IMR-90 (cell line): ENCODE measurements at regions not wholly inside any gene's neighbourhood (a gene's known extent, or its start where the extent isn't known, plus 50 kb on each side); places are given as distances from the start of the nearest gene placed in this dataset.
A peak's percentile ranks its signal among the peaks of the same experiment; 100 is the strongest.

Experiments used
- ATAC-seq: fragments of 200-7000 bp; cut with Tn5 transposase; 2 replicates; pipeline ENCODE4 v1.9.1; 2020; ENCODE audit warnings: low read depth, mild to moderate bottlenecking, moderate library complexity
- BruUV-seq: library from RNA; stranded (reverse); fragments of 400-500 nt; replicated peaks from 2 replicates; lab custom pipeline; 2021; lab: Mats Ljungman, UMichigan
- CTCF ChIA-PET: fragments of 300-600 bp; formaldehyde crosslinking; extraction: SDS; loops from one replicate; lab custom pipeline; 2021; ENCODE audit warnings: antibody characterized with exemption; lab: Yijun Ruan, JAX
- POLR2A ChIA-PET: fragments of 300-600 bp; sonication (Branson Sonifier 250); formaldehyde crosslinking; loops from one replicate; lab custom pipeline; 2022; ENCODE audit warnings: antibody characterized with exemption; ENCODE audit not compliant: unreplicated experiment; lab: Charles Lee
- DNase-seq: peaks from one replicate; pipeline ENCODE4 v3.0.0; 2013
- H2AFZ ChIP-seq: replicated peaks from 2 replicates; pipeline ENCODE3; 2013; ENCODE audit warnings: low read length, mild to moderate bottlenecking; ENCODE audit not compliant: poor library complexity
- H2AK5ac ChIP-seq: 2 replicates; pipeline ENCODE4 v1.6.1; 2013; ENCODE audit warnings: low read depth, low read length, inconsistent platforms
- H2AK9ac ChIP-seq: replicated peaks from 2 replicates; pipeline ENCODE3; 2013; ENCODE audit warnings: mild to moderate bottlenecking, low read depth, low read length, moderate library complexity; ENCODE audit not compliant: poor library complexity
- H2BK120ac ChIP-seq: 2 replicates; pipeline ENCODE4 v1.6.1; 2013; ENCODE audit warnings: low read depth, low read length, inconsistent platforms
- H2BK15ac ChIP-seq: 3 replicates; pipeline ENCODE4 v1.6.1; 2013; ENCODE audit warnings: low read depth, low read length, inconsistent platforms
- H2BK20ac ChIP-seq: 2 replicates; pipeline ENCODE4 v1.6.1; 2013; ENCODE audit warnings: low read depth, mild to moderate bottlenecking, inconsistent platforms, low read length, moderate library complexity
- H2BK5ac ChIP-seq: 2 replicates; pipeline ENCODE4 v1.6.1; 2013; ENCODE audit warnings: mild to moderate bottlenecking, low read depth, low read length, inconsistent platforms; ENCODE audit not compliant: poor library complexity, severe bottlenecking
- H3K14ac ChIP-seq: replicated peaks from 2 replicates; pipeline ENCODE4 v1.6.1; 2013; ENCODE audit warnings: low read depth, low read length, inconsistent platforms
- H3K18ac ChIP-seq: 2 replicates; pipeline ENCODE4 v1.6.1; 2013; ENCODE audit warnings: low read depth, low read length, control low read depth
- H3K23ac ChIP-seq: 2 replicates; pipeline ENCODE4 v1.6.1; 2013; ENCODE audit warnings: low read depth, low read length, inconsistent platforms
- H3K27ac ChIP-seq: 2 replicates; pipeline ENCODE4 v1.5.1; 2013; ENCODE audit warnings: mild to moderate bottlenecking, control low read depth, low read length; ENCODE audit not compliant: insufficient read depth
- H3K27me3 ChIP-seq: 2 replicates; pipeline ENCODE4 v1.6.1; 2013; ENCODE audit warnings: low read length; ENCODE audit not compliant: control insufficient read depth, insufficient read depth
- H3K36me3 ChIP-seq: 2 replicates; pipeline ENCODE4 v1.6.1; 2013; ENCODE audit warnings: low read length, mixed read lengths; ENCODE audit not compliant: control insufficient read depth, insufficient read depth
- H3K4ac ChIP-seq: 2 replicates; pipeline ENCODE4 v1.6.1; 2013; ENCODE audit warnings: low read depth, low read length, inconsistent platforms
- H3K4me1 ChIP-seq: 2 replicates; pipeline ENCODE4 v1.6.1; 2013; ENCODE audit warnings: low read length, mixed read lengths; ENCODE audit not compliant: control insufficient read depth, insufficient read depth
- H3K4me2 ChIP-seq: 2 replicates; pipeline ENCODE4 v1.6.1; 2013; ENCODE audit warnings: low read depth, mild to moderate bottlenecking, control low read depth, low read length, moderate library complexity
- H3K4me3 ChIP-seq: 2 replicates; pipeline ENCODE4 v1.5.1; 2013; ENCODE audit warnings: low read depth, mild to moderate bottlenecking, control low read depth, low read length, moderate library complexity; ENCODE audit not compliant: insufficient read depth
- H3K56ac ChIP-seq: 2 replicates; pipeline ENCODE4 v1.6.1; 2013; ENCODE audit warnings: low read length, inconsistent platforms; ENCODE audit not compliant: insufficient read depth; ENCODE audit errors: extremely low read depth
- H3K79me1 ChIP-seq, 2 experiments: 2 replicates each; pipeline ENCODE4 v1.6.1; 2013; ENCODE audit warnings: low read length in 2 of 2, inconsistent platforms in 1 of 2, low read depth in 1 of 2
- H3K9ac ChIP-seq: 2 replicates; pipeline ENCODE4 v1.6.1; 2013; ENCODE audit warnings: low read depth, low read length, control low read depth
- H3K9me1 ChIP-seq: 2 replicates; pipeline ENCODE4 v1.6.1; 2013; ENCODE audit warnings: low read length, inconsistent platforms; ENCODE audit not compliant: insufficient read depth
- H3K9me3 ChIP-seq: 2 replicates; pipeline ENCODE4 v1.6.1; 2013; ENCODE audit warnings: low read length; ENCODE audit not compliant: control insufficient read depth, insufficient read depth
- H4K20me1 ChIP-seq: 2 replicates; pipeline ENCODE4 v1.6.1; 2013; ENCODE audit warnings: low read length, inconsistent platforms; ENCODE audit not compliant: insufficient read depth
- H4K5ac ChIP-seq: 2 replicates; pipeline ENCODE4 v1.6.1; 2013; ENCODE audit warnings: mild to moderate bottlenecking, low read depth, low read length, control low read depth
- H4K8ac ChIP-seq, 2 experiments: 2 replicates each; pipeline ENCODE4 v1.6.1; 2013; ENCODE audit warnings: low read depth in 2 of 2, low read length in 2 of 2, control low read depth in 1 of 2, inconsistent platforms in 1 of 2
- H4K91ac ChIP-seq: 2 replicates; pipeline ENCODE4 v1.6.1; 2013; ENCODE audit warnings: low read depth, low read length, inconsistent platforms; ENCODE audit not compliant: insufficient read depth
- BHLHE40 ChIP-seq: fragments of 150-350 bp; IDR thresholded peaks from 2 replicates; pipeline ENCODE4 v1.6.1; 2016; ENCODE audit warnings: mild to moderate bottlenecking, low read depth, low read length
- CEBPB ChIP-seq: IDR thresholded peaks from 2 replicates; pipeline ENCODE4 v1.6.1; 2012; ENCODE audit warnings: low read depth, low read length, improper control_type of control experiment
- CHD1 ChIP-seq: IDR thresholded peaks from 2 replicates; pipeline ENCODE4 v1.6.1; 2012; ENCODE audit warnings: low read depth, low read length, improper control_type of control experiment
- FOS ChIP-seq: fragments of 150-350 bp; IDR thresholded peaks from 2 replicates; pipeline ENCODE4 v1.6.1; 2016; ENCODE audit warnings: low read depth, low read length
- MAFK ChIP-seq: IDR thresholded peaks from 2 replicates; pipeline ENCODE4 v1.6.1; 2012; ENCODE audit warnings: low read depth, low read length, improper control_type of control experiment
- MAZ ChIP-seq: IDR thresholded peaks from 2 replicates; pipeline ENCODE4 v1.6.1; 2012; ENCODE audit warnings: low read depth, mild to moderate bottlenecking, low read length, improper control_type of control experiment, moderate library complexity, borderline replicate concordance
- MXI1 ChIP-seq: IDR thresholded peaks from 2 replicates; pipeline ENCODE4 v1.6.1; 2012; ENCODE audit warnings: low read depth, mild to moderate bottlenecking, low read length, moderate library complexity, borderline replicate concordance
- NFE2L2 ChIP-seq: fragments of 150-350 bp; IDR thresholded peaks from 2 replicates; pipeline ENCODE4 v1.6.1; 2016; ENCODE audit warnings: low read depth, mild to moderate bottlenecking, low read length
- POLR2A ChIP-seq: IDR thresholded peaks from 2 replicates; pipeline ENCODE4 v1.6.1; 2012; ENCODE audit warnings: mild to moderate bottlenecking, low read depth, low read length
- RAD21 ChIP-seq: IDR thresholded peaks from 2 replicates; pipeline ENCODE4 v1.6.1; 2012; ENCODE audit warnings: low read length, improper control_type of control experiment
- RCOR1 ChIP-seq: IDR thresholded peaks from 2 replicates; pipeline ENCODE4 v1.6.1; 2012; ENCODE audit warnings: mild to moderate bottlenecking, low read length, improper control_type of control experiment; ENCODE audit not compliant: insufficient replicate concordance
- RFX5 ChIP-seq: IDR thresholded peaks from 2 replicates; pipeline ENCODE4 v1.8.0; 2012; ENCODE audit warnings: low read depth, mild to moderate bottlenecking, low read length, moderate library complexity
- SMC3 ChIP-seq: fragments of 150-350 bp; IDR thresholded peaks from 2 replicates; pipeline ENCODE4 v1.6.1; 2016; ENCODE audit warnings: low read depth, mild to moderate bottlenecking, antibody characterized with exemption, low read length, moderate library complexity
- WGBS, 2 experiments: methylation state at CpG; one replicate each; pipeline versions ENCODE4 v1.1.5 to v1.1.7; 2013; ENCODE audit warnings: missing lambda C conversion rate in 2 of 2; ENCODE audit not compliant: insufficient read length in 1 of 2; ENCODE audit errors: extremely low coverage in 2 of 2; 5-methylcytosine and 5-hydroxymethylcytosine counted together
- dilution Hi-C: fragments of 300-500 bp; cut with HindIII; formaldehyde crosslinking; loops from one replicate; pipeline ENCODE4 v1.14.3; 2018; ENCODE audit warnings: low sequenced_read_pairs; ENCODE audit not compliant: unreplicated experiment
- in situ Hi-C: fragments of 300-500 bp; cut with MboI; formaldehyde crosslinking; loops from 3 replicates; pipeline ENCODE4 v1.14.3; 2019; ENCODE audit warnings: low sequenced_read_pairs, inconsistent platforms, mixed read lengths
- intact Hi-C: fragments of 100-400 bp; cut with micrococcal nuclease; formaldehyde crosslinking; loops from 2 replicates; pipeline ENCODE4 v1.10.0; 2022
- TF ChIP-seq, protein P1 (sequence below): fragments of 150-350 bp; IDR thresholded peaks from 2 replicates; pipeline ENCODE4 v1.6.1; 2017; ENCODE audit warnings: mild to moderate bottlenecking, antibody characterized with exemption, low read length, low read depth
- TF ChIP-seq, protein P2 (sequence below): conservative IDR thresholded peaks from 2 replicates; pipeline ENCODE4 v1.5.1; 2012; ENCODE audit warnings: mild to moderate bottlenecking, low read depth, low read length, improper control_type of control experiment
- TF ChIP-seq, protein P3 (sequence below): fragments of 150-350 bp; IDR thresholded peaks from 2 replicates; pipeline ENCODE4 v1.6.1; 2016; ENCODE audit warnings: low read depth, mild to moderate bottlenecking, low read length, moderate library complexity, borderline replicate concordance

DNA sequence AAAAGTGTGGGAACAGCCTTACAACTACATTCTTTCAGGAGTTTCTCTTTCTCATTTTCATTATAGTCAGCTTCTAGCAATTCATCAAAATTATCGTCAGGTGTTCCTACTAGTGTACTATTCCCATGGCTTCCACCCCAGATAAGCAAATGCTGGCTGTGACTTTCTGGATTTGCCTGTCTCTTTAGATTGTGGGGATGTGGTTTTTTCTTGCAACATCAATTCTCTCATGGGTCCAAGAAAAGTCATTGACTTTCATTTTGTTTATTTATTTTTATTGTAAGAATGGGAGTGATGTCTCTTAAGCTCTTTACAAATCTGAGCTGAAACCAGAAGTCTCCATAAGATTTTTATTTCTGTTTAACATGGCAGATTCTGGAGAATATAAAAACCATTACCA, 349.7 kb upstream of the SEMA3C start:
- dilution Hi-C loops: no loop called here

More for the DNA sequence above, 349.7 kb upstream of the SEMA3C start:
- no peak overlapping the region for H3K14ac ChIP-seq
- peak; percentile 25 for DNase-seq
- H3K4me3 ChIP-seq: no peak overlapping the region
- peaks cover 4% of the 10 kb centered on the region; the same call in 1 of the 2 replicates for H3K9me1 ChIP-seq
- peaks cover 2% of the 10 kb centered on the region; the same call in 1 of the 2 replicates for H3K9me3 ChIP-seq
- H2BK5ac ChIP-seq: no peak overlapping the region
- no peak overlapping the region for H2BK20ac ChIP-seq
- H4K8ac ChIP-seq: no peak overlapping the region
- H4K20me1 ChIP-seq: no peaks in the 10 kb centered on the region
- H3K4me2 ChIP-seq: no peak overlapping the region
- no peak overlapping the region for H3K56ac ChIP-seq
- no peak for ATAC-seq
- no peaks in the 10 kb centered on the region for H3K27me3 ChIP-seq
- BruUV-seq: no TSS peak
- no peak overlapping the region for H2AK9ac ChIP-seq
- no peaks in the 10 kb centered on the region for H3K36me3 ChIP-seq
- no peak overlapping the region for H3K9ac ChIP-seq
- H2BK120ac ChIP-seq: no peak overlapping the region
- no peaks in the 10 kb centered on the region for H3K79me1 ChIP-seq
- intact Hi-C loops (no loop called here), in situ Hi-C loops (no loop called here)
- no peak overlapping the region for H2BK15ac ChIP-seq
- ChIA-PET CTCF (no interaction called here), POLR2A (no interaction called here)
- no peak for TF ChIP-seq MAFK
- TF ChIP-seq, protein P1, sequence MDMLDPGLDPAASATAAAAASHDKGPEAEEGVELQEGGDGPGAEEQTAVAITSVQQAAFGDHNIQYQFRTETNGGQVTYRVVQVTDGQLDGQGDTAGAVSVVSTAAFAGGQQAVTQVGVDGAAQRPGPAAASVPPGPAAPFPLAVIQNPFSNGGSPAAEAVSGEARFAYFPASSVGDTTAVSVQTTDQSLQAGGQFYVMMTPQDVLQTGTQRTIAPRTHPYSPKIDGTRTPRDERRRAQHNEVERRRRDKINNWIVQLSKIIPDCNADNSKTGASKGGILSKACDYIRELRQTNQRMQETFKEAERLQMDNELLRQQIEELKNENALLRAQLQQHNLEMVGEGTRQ: no peak
- TF ChIP-seq, protein P2, sequence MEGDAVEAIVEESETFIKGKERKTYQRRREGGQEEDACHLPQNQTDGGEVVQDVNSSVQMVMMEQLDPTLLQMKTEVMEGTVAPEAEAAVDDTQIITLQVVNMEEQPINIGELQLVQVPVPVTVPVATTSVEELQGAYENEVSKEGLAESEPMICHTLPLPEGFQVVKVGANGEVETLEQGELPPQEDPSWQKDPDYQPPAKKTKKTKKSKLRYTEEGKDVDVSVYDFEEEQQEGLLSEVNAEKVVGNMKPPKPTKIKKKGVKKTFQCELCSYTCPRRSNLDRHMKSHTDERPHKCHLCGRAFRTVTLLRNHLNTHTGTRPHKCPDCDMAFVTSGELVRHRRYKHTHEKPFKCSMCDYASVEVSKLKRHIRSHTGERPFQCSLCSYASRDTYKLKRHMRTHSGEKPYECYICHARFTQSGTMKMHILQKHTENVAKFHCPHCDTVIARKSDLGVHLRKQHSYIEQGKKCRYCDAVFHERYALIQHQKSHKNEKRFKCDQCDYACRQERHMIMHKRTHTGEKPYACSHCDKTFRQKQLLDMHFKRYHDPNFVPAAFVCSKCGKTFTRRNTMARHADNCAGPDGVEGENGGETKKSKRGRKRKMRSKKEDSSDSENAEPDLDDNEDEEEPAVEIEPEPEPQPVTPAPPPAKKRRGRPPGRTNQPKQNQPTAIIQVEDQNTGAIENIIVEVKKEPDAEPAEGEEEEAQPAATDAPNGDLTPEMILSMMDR: no peak
- TF ChIP-seq BHLHE40: no peak
- TF ChIP-seq SMC3: no peak
- no peak for TF ChIP-seq RFX5
- TF ChIP-seq, protein P3, sequence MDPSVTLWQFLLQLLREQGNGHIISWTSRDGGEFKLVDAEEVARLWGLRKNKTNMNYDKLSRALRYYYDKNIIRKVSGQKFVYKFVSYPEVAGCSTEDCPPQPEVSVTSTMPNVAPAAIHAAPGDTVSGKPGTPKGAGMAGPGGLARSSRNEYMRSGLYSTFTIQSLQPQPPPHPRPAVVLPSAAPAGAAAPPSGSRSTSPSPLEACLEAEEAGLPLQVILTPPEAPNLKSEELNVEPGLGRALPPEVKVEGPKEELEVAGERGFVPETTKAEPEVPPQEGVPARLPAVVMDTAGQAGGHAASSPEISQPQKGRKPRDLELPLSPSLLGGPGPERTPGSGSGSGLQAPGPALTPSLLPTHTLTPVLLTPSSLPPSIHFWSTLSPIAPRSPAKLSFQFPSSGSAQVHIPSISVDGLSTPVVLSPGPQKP: no peak
- TF ChIP-seq FOS: no peak
- no peak for TF ChIP-seq MAZ
- no peak for TF ChIP-seq RCOR1
- no peak for TF ChIP-seq NFE2L2
- no peak for TF ChIP-seq POLR2A
- TF ChIP-seq CEBPB: no peak
- no peak for TF ChIP-seq RAD21
- no peak for TF ChIP-seq CHD1
- TF ChIP-seq MXI1: no peak
- no peak overlapping the region for H3K23ac ChIP-seq
- WGBS, 2 experiments: no CpG with 5 or more reads among the region's 1 CpG
- no peak overlapping the region for H3K27ac ChIP-seq
- no peak overlapping the region for H4K91ac ChIP-seq
- no peak overlapping the region for H2AK5ac ChIP-seq
- no peak overlapping the region for H3K18ac ChIP-seq
- no peak overlapping the region for H3K4ac ChIP-seq
- no peak overlapping the region for H4K5ac ChIP-seq
- H3K4me1 ChIP-seq: no peaks in the 10 kb centered on the region
- no peak overlapping the region for H2AFZ ChIP-seq
